ELF-1 (cell line): ENCODE measurements at regions not wholly inside any gene's neighbourhood (a gene's known extent, or its start where the extent isn't known, plus 50 kb on each side); places are given as distances from the start of the nearest gene placed in this dataset.
"Not testable (repeated sequence)": the region's sequence is repeated elsewhere in the genome, so short reads cannot be mapped to it uniquely, and the experiment has no call there.

ENCODE experiments used
- DNase-seq: peaks from one replicate; pipeline ENCODE4 v3.0.0-alpha.2; 2016; ENCODE audit warnings: low read depth, low spot score

- no peak for DNase-seq
Observed at GRCh38 chr6:133047706-133048105, 193.5 kb upstream of the EYA4 start.

- DNase-seq = no peak
Observed at GRCh38 chr6:133051240-133051639, 189.9 kb upstream of the EYA4 start.

GRCh38 chr6:133052465-133052864 is 188.7 kb upstream of the EYA4 start:
- no peak for DNase-seq

GRCh38 chr6:133055441-133055966 is 185.7 kb upstream of the EYA4 start:
- peak; percentile 9 for DNase-seq

GRCh38 chr6:133057352-133057751 is 183.8 kb upstream of the EYA4 start:
- DNase-seq = no peak

- no peak for DNase-seq
Observed at GRCh38 chr6:133062077-133062476, 179.1 kb upstream of the EYA4 start.

GRCh38 chr6:133062696-133063306 is 178.4 kb upstream of the EYA4 start:
- DNase-seq = no peak

- DNase-seq = no peak
Observed at GRCh38 chr6:133067960-133068359, 173.2 kb upstream of the EYA4 start.

- DNase-seq = no peak
Observed at GRCh38 chr6:133070410-133071043, 170.6 kb upstream of the EYA4 start.

GRCh38 chr6:133079901-133080300 is 161.3 kb upstream of the EYA4 start:
- DNase-seq = no peak

GRCh38 chr6:133083248-133083967 is 157.7 kb upstream of the EYA4 start:
- DNase-seq = no peak

GRCh38 chr6:133085471-133085870 is 155.7 kb upstream of the EYA4 start:
- no peak for DNase-seq

GRCh38 chr6:133085896-133086295 is 155.3 kb upstream of the EYA4 start:
- DNase-seq = no peak

- DNase-seq = no peak
Observed at GRCh38 chr6:133088931-133089695, 152.0 kb upstream of the EYA4 start.

GRCh38 chr6:133092199-133092598 is 149.0 kb upstream of the EYA4 start:
- no peak for DNase-seq

GRCh38 chr6:133092771-133093170 is 148.4 kb upstream of the EYA4 start:
- no peak for DNase-seq

- not testable (repeated sequence) for DNase-seq
Observed at GRCh38 chr6:133093211-133093610, 147.9 kb upstream of the EYA4 start.

GRCh38 chr6:133093956-133094355 is 147.2 kb upstream of the EYA4 start:
- DNase-seq = no peak

GRCh38 chr6:133097208-133097607 is 143.9 kb upstream of the EYA4 start:
- no peak for DNase-seq

GRCh38 chr6:133099573-133099972 is 141.6 kb upstream of the EYA4 start:
- no peak for DNase-seq

GRCh38 chr6:133100865-133101264 is 140.3 kb upstream of the EYA4 start:
- no peak for DNase-seq

- DNase-seq = no peak
Observed at GRCh38 chr6:133101790-133102189, 139.4 kb upstream of the EYA4 start.
